B cell (primary cell): ENCODE measurements at regions not wholly inside any gene's neighbourhood (a gene's known extent, or its start where the extent isn't known, plus 50 kb on each side); places are given as distances from the start of the nearest gene placed in this dataset.

Source experiments
- EZH2 ChIP-seq: IDR thresholded peaks from 2 replicates; pipeline ENCODE4 v1.6.1; 2012; ENCODE audit warnings: borderline replicate concordance, low read depth, mild to moderate bottlenecking, moderate library complexity, low read length; ENCODE audit not compliant: insufficient read depth, poor library complexity, severe bottlenecking
- TF ChIP-seq, protein P1 (sequence below): fragments of 200-600 bp; IDR thresholded peaks from one replicate; pipeline ENCODE4 v1.8.0; 2022; ENCODE audit warnings: antibody characterized with exemption, mild to moderate bottlenecking

DNA sequence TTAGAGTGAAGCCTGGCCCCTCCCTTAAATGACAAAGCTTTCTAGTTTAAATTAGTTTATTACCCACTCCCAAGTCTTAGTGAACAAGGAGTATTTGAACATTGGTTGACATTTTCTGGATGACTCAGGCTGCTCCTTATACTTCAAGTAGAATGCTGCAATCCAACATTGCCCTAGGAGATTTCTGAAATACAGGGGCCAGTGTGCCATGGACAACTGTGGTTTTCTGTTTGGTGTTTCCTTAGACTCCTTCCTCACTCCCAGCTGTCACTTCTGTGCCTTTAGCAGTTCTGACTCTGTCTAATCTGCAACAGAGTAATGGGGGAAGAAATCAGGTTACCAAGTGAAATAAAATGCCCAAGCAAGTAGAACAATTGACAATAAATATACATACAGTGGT is 116.1 kb upstream of the P2RY1 start:
- no peak for TF ChIP-seq EZH2
- TF ChIP-seq, protein P1, sequence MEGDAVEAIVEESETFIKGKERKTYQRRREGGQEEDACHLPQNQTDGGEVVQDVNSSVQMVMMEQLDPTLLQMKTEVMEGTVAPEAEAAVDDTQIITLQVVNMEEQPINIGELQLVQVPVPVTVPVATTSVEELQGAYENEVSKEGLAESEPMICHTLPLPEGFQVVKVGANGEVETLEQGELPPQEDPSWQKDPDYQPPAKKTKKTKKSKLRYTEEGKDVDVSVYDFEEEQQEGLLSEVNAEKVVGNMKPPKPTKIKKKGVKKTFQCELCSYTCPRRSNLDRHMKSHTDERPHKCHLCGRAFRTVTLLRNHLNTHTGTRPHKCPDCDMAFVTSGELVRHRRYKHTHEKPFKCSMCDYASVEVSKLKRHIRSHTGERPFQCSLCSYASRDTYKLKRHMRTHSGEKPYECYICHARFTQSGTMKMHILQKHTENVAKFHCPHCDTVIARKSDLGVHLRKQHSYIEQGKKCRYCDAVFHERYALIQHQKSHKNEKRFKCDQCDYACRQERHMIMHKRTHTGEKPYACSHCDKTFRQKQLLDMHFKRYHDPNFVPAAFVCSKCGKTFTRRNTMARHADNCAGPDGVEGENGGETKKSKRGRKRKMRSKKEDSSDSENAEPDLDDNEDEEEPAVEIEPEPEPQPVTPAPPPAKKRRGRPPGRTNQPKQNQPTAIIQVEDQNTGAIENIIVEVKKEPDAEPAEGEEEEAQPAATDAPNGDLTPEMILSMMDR, result no peak
